ENCODE measurements at regions not wholly inside any gene's neighbourhood (a gene's known extent, or its start where the extent isn't known, plus 50 kb on each side); places are given as distances from the start of the nearest gene placed in this dataset.

GRCh38 chr14:104316121-104316722 is 177.8 kb downstream of the KIF26A start:
- 90% methylated on average over 15 of the region's 20 CpGs for WGBS (ENCODE audit: insufficient coverage)
- H3K9me3 ChIP-seq (replicated peaks in 1 of 2; ENCODE audit: control insufficient read depth in 1 of 2, insufficient read depth in 1 of 2, low read length in 2 of 2) = no peaks in the 10 kb centered on the region

DNA sequence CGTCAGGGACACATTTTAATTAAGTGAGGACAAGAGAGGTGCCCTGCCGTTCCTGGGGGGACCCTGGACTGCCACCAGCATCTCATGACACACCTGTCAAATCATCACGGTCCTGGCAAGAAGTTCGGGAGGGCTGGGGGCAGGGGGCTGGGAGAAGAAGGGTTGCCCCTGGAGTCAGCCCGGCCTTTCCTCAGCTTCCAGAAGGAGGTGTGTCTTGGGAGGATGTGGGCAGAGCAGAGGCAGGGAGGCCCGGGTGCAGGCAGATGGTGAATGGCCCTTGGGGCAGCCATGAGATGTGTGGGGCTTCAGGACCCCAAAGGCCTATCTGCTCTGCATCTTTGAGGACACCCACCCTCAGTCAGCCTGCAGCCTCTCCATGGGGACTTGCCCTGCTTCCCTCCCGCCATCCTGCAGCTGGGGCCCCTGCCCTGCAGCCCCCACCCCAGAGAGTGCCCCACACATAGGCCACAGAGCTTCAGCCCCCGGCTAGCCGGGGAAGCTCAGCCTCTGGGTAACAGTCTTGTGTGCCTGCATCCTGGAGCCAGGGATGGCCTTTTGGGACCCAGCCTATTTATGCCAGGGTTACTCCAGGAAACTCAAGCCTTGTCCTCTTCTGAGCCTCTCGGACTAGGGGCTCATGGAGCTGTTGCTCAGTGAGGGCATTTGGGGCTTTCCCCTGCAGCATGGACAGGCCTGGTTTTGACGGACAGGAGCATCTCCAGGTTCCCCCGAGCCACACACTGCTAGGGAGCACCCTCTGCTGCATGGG is 178.5 kb downstream of the KIF26A start:
- H3K9me3 Mint-ChIP-seq = no peaks in the 10 kb centered on the region
- no peak overlapping the region for H2AFZ ChIP-seq (ENCODE audit: insufficient read depth, low read depth, low read length, poor library complexity, severe bottlenecking)
- 86% methylated on average over 7 of the region's 12 CpGs for WGBS (ENCODE audit: insufficient coverage)

More at GRCh38 chr14:104316121-104316722, 177.8 kb downstream of the KIF26A start:
- H3K27ac Mint-ChIP-seq = no peak overlapping the region
- Histone ChIP-seq H3K4me2 (replicated peaks; ENCODE audit: extremely low read depth, low read length, poor library complexity, severe bottlenecking) (no peak overlapping the region), H2AFZ (ENCODE audit: insufficient read depth, low read depth, low read length, poor library complexity, severe bottlenecking) (no peak overlapping the region), H3K79me2 (ENCODE audit: insufficient read depth, low read length) (no peaks in the 10 kb centered on the region), H3K36me3 (replicated peaks in 1 of 2; ENCODE audit: control insufficient read depth in 1 of 2, insufficient read depth in 2 of 2, low read length in 2 of 2) (no peaks in the 10 kb centered on the region), H3K27ac (ENCODE audit: low read depth in 1 of 2, low read length in 2 of 2) (no peak overlapping the region), H3K27me3 (ENCODE audit: control insufficient read depth in 2 of 2, insufficient read depth in 2 of 2, low read length in 2 of 2) (no peaks in the 10 kb centered on the region), H3K4me3 (replicated peaks in 1 of 3; ENCODE audit: low read depth in 2 of 3, low read length in 3 of 3) (no peak overlapping the region), H4K20me1 (ENCODE audit: insufficient read depth, low read length) (no peaks in the 10 kb centered on the region), H3K9ac (ENCODE audit: insufficient read depth, low read length, poor library complexity, severe bottlenecking) (no peak overlapping the region), H3K4me1 (ENCODE audit: control insufficient read depth in 1 of 2, insufficient read depth in 2 of 2, low read length in 2 of 2) (no peaks in the 10 kb centered on the region)
- intact Hi-C loops (cut with micrococcal nuclease) = no loop called here
- no peak for TF ChIP-seq CTCF (IDR thresholded peaks at IDR 0.05)
- peaks cover 0 to 13% (median 6%) of the 10 kb centered on the region in 3 donors for H3K27me3 Mint-ChIP-seq (ENCODE audit: low read depth in 3 of 3)
- H3K36me3 Mint-ChIP-seq = no peaks in the 10 kb centered on the region
- peaks cover 0 to 3% (median 0%) of the 10 kb centered on the region in 7 donors for H3K9me3 Mint-ChIP-seq
- no peak for DNase-seq
- no peaks in the 10 kb centered on the region for H3K4me1 Mint-ChIP-seq
- no peak overlapping the region for H3K4me3 Mint-ChIP-seq

More for the DNA sequence above, 178.5 kb downstream of the KIF26A start:
- H3K4me1 Mint-ChIP-seq = no peaks in the 10 kb centered on the region
- no peaks in the 10 kb centered on the region for H3K4me1 ChIP-seq (ENCODE audit: control insufficient read depth in 1 of 2, insufficient read depth in 2 of 2, low read length in 2 of 2)
- H3K4me3 ChIP-seq (replicated peaks in 1 of 3; ENCODE audit: low read depth in 2 of 3, low read length in 3 of 3) = no peak overlapping the region
- intact Hi-C loops (cut with micrococcal nuclease) = no loop called here
- no peak overlapping the region for H3K27ac Mint-ChIP-seq
- H4K20me1 ChIP-seq (ENCODE audit: insufficient read depth, low read length) = no peaks in the 10 kb centered on the region
- H3K27me3 Mint-ChIP-seq (ENCODE audit: low read depth in 3 of 3) = peaks cover 0 to 17% (median 9%) of the 10 kb centered on the region in 3 donors
- no peaks in the 10 kb centered on the region for H3K36me3 ChIP-seq (replicated peaks in 1 of 2; ENCODE audit: control insufficient read depth in 1 of 2, insufficient read depth in 2 of 2, low read length in 2 of 2)
- H3K27me3 ChIP-seq (ENCODE audit: control insufficient read depth in 2 of 2, insufficient read depth in 2 of 2, low read length in 2 of 2) = no peaks in the 10 kb centered on the region
- no peak for TF ChIP-seq CTCF (IDR thresholded peaks at IDR 0.05)
- no peak overlapping the region for H3K4me3 Mint-ChIP-seq
- DNase-seq = no peak
- no peak overlapping the region for H3K4me2 ChIP-seq (replicated peaks; ENCODE audit: extremely low read depth, low read length, poor library complexity, severe bottlenecking)
- no peak overlapping the region for H3K27ac ChIP-seq (ENCODE audit: low read depth in 1 of 2, low read length in 2 of 2)
- H3K9me3 ChIP-seq (replicated peaks in 1 of 2; ENCODE audit: control insufficient read depth in 1 of 2, insufficient read depth in 1 of 2, low read length in 2 of 2) = no peaks in the 10 kb centered on the region
- H3K36me3 Mint-ChIP-seq = no peaks in the 10 kb centered on the region
- no peaks in the 10 kb centered on the region for H3K79me2 ChIP-seq (ENCODE audit: insufficient read depth, low read length)
- H3K9ac ChIP-seq (ENCODE audit: insufficient read depth, low read length, poor library complexity, severe bottlenecking) = no peak overlapping the region

Measured in CD14-positive monocyte (primary cell).